ENCODE measurements at regions not wholly inside any gene's neighbourhood (a gene's known extent, or its start where the extent isn't known, plus 50 kb on each side); places are given as distances from the start of the nearest gene placed in this dataset.

DNA sequence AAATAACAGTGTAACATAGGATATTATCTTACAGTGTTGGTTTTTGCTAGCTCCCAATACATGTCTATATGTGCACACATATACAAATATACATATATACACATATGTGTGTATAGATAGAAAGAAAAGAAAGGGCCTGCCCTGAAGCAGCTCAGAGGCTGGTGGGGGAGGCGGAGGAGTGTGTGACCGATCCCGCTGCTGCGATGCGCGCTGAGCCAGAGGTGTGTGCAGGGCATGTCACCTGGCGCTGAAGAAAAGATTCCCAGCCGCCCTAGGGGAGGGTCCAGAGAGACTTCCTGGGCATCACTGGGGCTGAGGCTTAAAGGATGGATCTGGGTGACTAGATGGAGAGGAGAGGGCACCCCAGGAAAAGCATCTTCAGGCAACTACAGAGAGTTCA is 110.2 kb downstream of the FAM50B start:
- intact Hi-C loops (cut with DNase I): no loop called here
- TF ChIP-seq POLR2A (IDR thresholded peaks at IDR 0.05): no peak
- TF ChIP-seq, protein P1, sequence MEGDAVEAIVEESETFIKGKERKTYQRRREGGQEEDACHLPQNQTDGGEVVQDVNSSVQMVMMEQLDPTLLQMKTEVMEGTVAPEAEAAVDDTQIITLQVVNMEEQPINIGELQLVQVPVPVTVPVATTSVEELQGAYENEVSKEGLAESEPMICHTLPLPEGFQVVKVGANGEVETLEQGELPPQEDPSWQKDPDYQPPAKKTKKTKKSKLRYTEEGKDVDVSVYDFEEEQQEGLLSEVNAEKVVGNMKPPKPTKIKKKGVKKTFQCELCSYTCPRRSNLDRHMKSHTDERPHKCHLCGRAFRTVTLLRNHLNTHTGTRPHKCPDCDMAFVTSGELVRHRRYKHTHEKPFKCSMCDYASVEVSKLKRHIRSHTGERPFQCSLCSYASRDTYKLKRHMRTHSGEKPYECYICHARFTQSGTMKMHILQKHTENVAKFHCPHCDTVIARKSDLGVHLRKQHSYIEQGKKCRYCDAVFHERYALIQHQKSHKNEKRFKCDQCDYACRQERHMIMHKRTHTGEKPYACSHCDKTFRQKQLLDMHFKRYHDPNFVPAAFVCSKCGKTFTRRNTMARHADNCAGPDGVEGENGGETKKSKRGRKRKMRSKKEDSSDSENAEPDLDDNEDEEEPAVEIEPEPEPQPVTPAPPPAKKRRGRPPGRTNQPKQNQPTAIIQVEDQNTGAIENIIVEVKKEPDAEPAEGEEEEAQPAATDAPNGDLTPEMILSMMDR (IDR thresholded peaks at IDR 0.05): no peak
- H3K36me3 ChIP-seq: no peaks in the 10 kb centered on the region
- 93 to 94% methylated on average over 8 of the region's 8 CpGs for WGBS, 2 donors
- no peaks in the 10 kb centered on the region for H3K9me3 ChIP-seq
- no peak for DNase-seq
- no peak overlapping the region for H3K4me3 ChIP-seq (replicated peaks in 1 of 3)
- H3K27me3 ChIP-seq: no peaks in the 10 kb centered on the region
- H3K4me1 ChIP-seq: no peaks in the 10 kb centered on the region
- no peak overlapping the region for H3K27ac ChIP-seq

GRCh38 chr6:3960754-3961361 is 111.7 kb downstream of the FAM50B start:
- no peak for TF ChIP-seq POLR2A (IDR thresholded peaks at IDR 0.05)
- TF ChIP-seq, protein P1 (IDR thresholded peaks at IDR 0.05): no peak
- 86 to 95% methylated on average over 5 of the region's 5 CpGs for WGBS, 2 donors

DNA sequence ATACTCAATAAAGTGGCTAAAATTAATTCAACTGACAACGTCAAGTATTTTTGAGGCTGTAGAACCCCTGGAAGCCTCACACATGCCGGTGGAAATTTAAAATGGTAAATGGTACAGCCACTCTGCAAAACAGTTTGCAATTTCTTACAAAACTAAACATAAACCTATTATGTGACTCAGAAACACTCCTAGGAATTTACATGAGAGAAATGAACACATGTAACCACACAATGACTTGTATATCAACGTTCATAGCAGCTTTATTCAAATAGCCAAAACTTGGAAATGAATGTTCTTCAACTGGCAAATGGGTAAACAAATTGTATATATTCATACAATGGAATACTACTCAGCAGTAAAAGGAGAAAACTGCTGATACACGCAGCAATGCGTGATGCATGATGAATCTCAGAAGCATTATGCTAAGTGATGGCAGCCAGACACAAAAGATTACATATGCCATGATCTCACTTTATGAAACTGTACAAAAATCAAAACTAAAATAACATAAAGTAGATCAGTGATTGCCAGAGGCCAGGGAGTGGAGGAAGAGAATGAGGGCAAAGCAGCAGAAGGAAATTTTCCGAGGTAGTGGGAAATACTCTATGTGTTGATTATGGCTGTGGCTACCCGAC is 112.5 kb downstream of the FAM50B start:
- intact Hi-C loops (cut with DNase I): no loop called here
- H3K4me1 ChIP-seq: no peaks in the 10 kb centered on the region
- no peak for TF ChIP-seq POLR2A (IDR thresholded peaks at IDR 0.05)
- TF ChIP-seq, protein P1 (IDR thresholded peaks at IDR 0.05): no peak
- no peaks in the 10 kb centered on the region for H3K27me3 ChIP-seq
- H3K9me3 ChIP-seq: no peaks in the 10 kb centered on the region
- no peak for DNase-seq
- no peaks in the 10 kb centered on the region for H3K36me3 ChIP-seq
- H3K4me3 ChIP-seq (replicated peaks in 1 of 3): no peak overlapping the region
- 89 to 91% methylated on average over 7 of the region's 7 CpGs for WGBS, 2 donors
- no peak overlapping the region for H3K27ac ChIP-seq

More at GRCh38 chr6:3960754-3961361, 111.7 kb downstream of the FAM50B start:
- no peak overlapping the region for H3K4me3 ChIP-seq (replicated peaks in 1 of 3)
- H3K9me3 ChIP-seq: no peaks in the 10 kb centered on the region
- DNase-seq: no peak
- no peak overlapping the region for H3K27ac ChIP-seq
- intact Hi-C loops (cut with DNase I): no loop called here
- no peaks in the 10 kb centered on the region for H3K36me3 ChIP-seq
- H3K4me1 ChIP-seq: no peaks in the 10 kb centered on the region
- H3K27me3 ChIP-seq: no peaks in the 10 kb centered on the region

- no peak for DNase-seq
- Histone ChIP-seq H3K27ac (no peak overlapping the region), H3K4me3 (replicated peaks in 1 of 3) (no peak overlapping the region), H3K27me3 (no peaks in the 10 kb centered on the region), H3K9me3 (no peaks in the 10 kb centered on the region), H3K36me3 (no peaks in the 10 kb centered on the region), H3K4me1 (no peaks in the 10 kb centered on the region)
- TF ChIP-seq, protein P1 (IDR thresholded peaks at IDR 0.05): no peak
- no peak for TF ChIP-seq POLR2A (IDR thresholded peaks at IDR 0.05)
- WGBS, 2 donors: 89% methylated on average over 7 of the region's 7 CpGs
- intact Hi-C loops (cut with DNase I): no loop called here
Observed at GRCh38 chr6:3962291-3963280, 113.4 kb downstream of the FAM50B start.
